ENCODE measurements at regions not wholly inside any gene's neighbourhood (a gene's known extent, or its start where the extent isn't known, plus 50 kb on each side); places are given as distances from the start of the nearest gene placed in this dataset.

DNA sequence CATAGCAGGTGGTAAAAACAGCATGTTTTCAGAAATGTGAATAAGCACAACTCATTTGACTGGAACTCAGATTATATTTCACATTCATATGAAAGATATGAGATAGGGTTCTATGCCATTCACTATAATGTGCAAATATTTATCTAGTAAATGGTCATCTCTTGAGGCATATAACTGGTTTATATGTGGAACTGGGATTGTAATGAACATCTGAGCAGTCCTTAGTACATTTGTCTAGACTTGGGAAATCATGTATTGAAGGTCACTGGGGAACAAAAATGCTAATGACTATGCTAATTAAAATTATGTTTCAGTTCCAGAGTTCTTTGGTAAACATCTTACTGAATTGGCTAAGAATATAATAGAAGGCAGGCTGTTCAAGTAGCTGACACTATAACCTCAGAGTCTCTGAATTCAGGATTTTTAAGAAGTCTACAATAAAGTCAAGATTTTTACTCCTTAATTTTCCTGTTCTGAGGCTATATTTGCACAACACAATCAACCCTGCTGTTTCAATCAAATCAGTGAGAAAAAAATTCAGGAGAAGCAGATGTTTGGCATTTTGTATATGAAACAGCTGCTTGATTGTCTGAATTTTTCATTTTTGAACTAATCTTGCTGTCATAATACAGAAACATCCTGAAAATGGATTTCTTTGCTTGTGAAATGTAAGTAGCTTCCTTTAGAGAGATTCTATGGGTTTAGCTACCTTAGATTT lies 244.8 kb upstream of the RGS18 start:
- Histone ChIP-seq H3K4me1 (ENCODE audit: control insufficient read depth in 1 of 2, insufficient read depth in 1 of 2, low read depth in 1 of 2, low read length in 1 of 2) (no peaks in the 10 kb centered on the region), H3K27ac (no peak overlapping the region), H3K27me3 (no peaks in the 10 kb centered on the region), H3K4me3 (ENCODE audit: low read depth in 1 of 2, low read length in 1 of 2) (no peak overlapping the region), H3K36me3 (no peaks in the 10 kb centered on the region), H3K9me3 (no peaks in the 10 kb centered on the region)
- TF ChIP-seq, protein P1, sequence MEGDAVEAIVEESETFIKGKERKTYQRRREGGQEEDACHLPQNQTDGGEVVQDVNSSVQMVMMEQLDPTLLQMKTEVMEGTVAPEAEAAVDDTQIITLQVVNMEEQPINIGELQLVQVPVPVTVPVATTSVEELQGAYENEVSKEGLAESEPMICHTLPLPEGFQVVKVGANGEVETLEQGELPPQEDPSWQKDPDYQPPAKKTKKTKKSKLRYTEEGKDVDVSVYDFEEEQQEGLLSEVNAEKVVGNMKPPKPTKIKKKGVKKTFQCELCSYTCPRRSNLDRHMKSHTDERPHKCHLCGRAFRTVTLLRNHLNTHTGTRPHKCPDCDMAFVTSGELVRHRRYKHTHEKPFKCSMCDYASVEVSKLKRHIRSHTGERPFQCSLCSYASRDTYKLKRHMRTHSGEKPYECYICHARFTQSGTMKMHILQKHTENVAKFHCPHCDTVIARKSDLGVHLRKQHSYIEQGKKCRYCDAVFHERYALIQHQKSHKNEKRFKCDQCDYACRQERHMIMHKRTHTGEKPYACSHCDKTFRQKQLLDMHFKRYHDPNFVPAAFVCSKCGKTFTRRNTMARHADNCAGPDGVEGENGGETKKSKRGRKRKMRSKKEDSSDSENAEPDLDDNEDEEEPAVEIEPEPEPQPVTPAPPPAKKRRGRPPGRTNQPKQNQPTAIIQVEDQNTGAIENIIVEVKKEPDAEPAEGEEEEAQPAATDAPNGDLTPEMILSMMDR (IDR thresholded peaks at IDR 0.05), result no peak

DNA sequence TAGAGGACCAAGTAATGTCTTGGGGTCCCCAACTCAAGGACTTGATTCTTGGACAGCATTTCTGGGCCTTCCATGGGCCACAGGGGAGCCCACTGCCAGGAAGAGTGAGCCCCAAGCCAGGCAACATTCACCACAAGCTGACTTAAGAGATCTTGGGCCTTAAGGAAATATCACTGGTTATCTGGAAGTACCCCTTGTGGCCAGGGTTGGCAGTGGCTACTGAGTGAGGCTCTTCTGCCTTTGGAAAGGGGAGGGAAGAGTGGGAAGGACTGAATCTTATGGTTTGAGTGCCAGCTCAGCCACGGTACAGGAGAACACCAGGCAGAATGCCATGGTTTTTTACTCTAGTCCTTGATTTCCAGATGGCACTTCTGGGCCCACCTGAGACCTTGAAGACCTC lies 228.9 kb upstream of the RGS18 start:
- no peaks in the 10 kb centered on the region for H3K9me3 ChIP-seq
- no peak overlapping the region for H3K4me3 ChIP-seq (ENCODE audit: low read depth in 1 of 2, low read length in 1 of 2)
- H3K27me3 ChIP-seq, result no peaks in the 10 kb centered on the region
- no peaks in the 10 kb centered on the region for H3K4me1 ChIP-seq (ENCODE audit: control insufficient read depth in 1 of 2, insufficient read depth in 1 of 2, low read depth in 1 of 2, low read length in 1 of 2)
- no peak overlapping the region for H3K27ac ChIP-seq
- TF ChIP-seq, protein P1 (IDR thresholded peaks at IDR 0.05), result no peak
- H3K36me3 ChIP-seq, result no peaks in the 10 kb centered on the region

DNA sequence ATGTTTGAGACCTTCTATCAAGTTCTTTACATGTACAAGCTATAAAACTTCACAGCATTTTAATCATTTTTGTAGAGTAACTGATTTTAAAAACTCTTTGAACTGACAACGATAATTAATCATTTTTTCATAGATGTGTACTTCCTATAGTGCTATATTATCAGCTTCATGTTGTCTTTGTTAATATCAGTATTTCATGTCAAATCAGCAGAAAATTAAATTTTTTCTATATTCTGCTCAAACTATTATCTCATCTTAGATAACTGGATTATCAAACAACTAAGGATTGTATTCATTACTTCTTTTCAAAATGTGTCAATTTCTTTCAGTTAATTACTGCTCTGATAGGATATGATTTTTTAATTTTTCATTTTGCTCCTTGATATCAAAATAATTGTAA lies 214.6 kb upstream of the RGS18 start:
- Histone ChIP-seq H3K36me3 (no peaks in the 10 kb centered on the region), H3K4me1 (ENCODE audit: control insufficient read depth in 1 of 2, insufficient read depth in 1 of 2, low read depth in 1 of 2, low read length in 1 of 2) (no peaks in the 10 kb centered on the region)
- TF ChIP-seq, protein P1 (IDR thresholded peaks at IDR 0.05), result no peak

DNA sequence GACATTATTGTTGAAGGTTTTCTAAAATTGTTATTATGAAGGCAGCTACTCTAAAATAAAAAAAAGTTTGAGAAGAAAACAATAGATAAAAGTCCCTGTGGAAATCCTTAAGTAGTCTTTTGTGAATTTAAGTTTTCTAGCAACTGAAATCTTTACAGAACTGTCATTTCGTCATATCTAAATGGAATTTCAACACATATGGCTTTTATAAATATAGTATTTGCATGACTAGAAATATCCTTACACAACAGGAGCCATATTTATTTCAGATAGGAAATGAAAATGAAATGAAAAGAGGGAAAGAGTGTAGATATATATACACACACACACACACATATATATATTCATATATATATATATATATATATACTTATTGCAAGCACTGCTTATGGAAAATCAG lies 204.7 kb upstream of the RGS18 start:
- TF ChIP-seq, protein P1 (IDR thresholded peaks at IDR 0.05), result no peak
- Histone ChIP-seq H3K36me3 (no peaks in the 10 kb centered on the region), H3K9me3 (no peaks in the 10 kb centered on the region), H3K27ac (no peak overlapping the region), H3K4me1 (ENCODE audit: control insufficient read depth in 1 of 2, insufficient read depth in 1 of 2, low read depth in 1 of 2, low read length in 1 of 2) (no peaks in the 10 kb centered on the region), H3K4me3 (ENCODE audit: low read depth in 1 of 2, low read length in 1 of 2) (no peak overlapping the region), H3K27me3 (no peaks in the 10 kb centered on the region)

More for the DNA sequence above, 214.6 kb upstream of the RGS18 start:
- Histone ChIP-seq H3K27me3 (no peaks in the 10 kb centered on the region), H3K4me3 (ENCODE audit: low read depth in 1 of 2, low read length in 1 of 2) (no peak overlapping the region), H3K9me3 (no peaks in the 10 kb centered on the region), H3K27ac (no peak overlapping the region)

DNA sequence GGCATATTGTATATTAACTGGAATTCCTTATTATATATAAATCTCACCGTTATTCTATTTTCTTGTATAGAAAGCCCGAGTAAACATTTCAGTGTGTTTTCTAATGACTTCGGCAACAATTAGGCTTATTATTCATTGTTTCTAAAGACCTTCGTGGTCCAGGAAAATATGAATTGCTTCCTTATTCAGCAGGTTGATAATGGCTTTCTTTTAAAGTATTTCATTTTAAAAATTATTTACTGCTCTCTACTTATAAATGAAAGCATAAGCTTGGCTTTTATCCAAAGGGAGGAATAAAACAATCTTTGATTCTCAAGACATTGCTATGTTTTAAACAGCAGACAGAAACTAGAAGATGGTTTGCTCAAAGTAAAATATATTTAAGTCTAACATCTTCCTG lies 198.4 kb upstream of the RGS18 start:
- no peaks in the 10 kb centered on the region for H3K36me3 ChIP-seq
- no peak overlapping the region for H3K27ac ChIP-seq
- no peak overlapping the region for H3K4me3 ChIP-seq (ENCODE audit: low read depth in 1 of 2, low read length in 1 of 2)
- no peaks in the 10 kb centered on the region for H3K9me3 ChIP-seq
- TF ChIP-seq, protein P1 (IDR thresholded peaks at IDR 0.05), result no peak
- no peaks in the 10 kb centered on the region for H3K27me3 ChIP-seq
- no peaks in the 10 kb centered on the region for H3K4me1 ChIP-seq (ENCODE audit: control insufficient read depth in 1 of 2, insufficient read depth in 1 of 2, low read depth in 1 of 2, low read length in 1 of 2)

Data from neutrophil (primary cell).